Stimulated activated CD4-positive, alpha-beta T cell treated with anti-CD3 and anti-CD28 coated beads, Interleukin-4, amount 100 ng/mL, for 24 hours (primary cell): ENCODE measurements at regions not wholly inside any gene's neighbourhood (a gene's known extent, or its start where the extent isn't known, plus 50 kb on each side); places are given as distances from the start of the nearest gene placed in this dataset.
"Not testable (repeated sequence)": the region's sequence is repeated elsewhere in the genome, so short reads cannot be mapped to it uniquely, and the experiment has no call there.

Experiments used
- DNase-seq: peaks from one replicate; pipeline ENCODE4 v3.0.0-alpha.2; 2020

DNA sequence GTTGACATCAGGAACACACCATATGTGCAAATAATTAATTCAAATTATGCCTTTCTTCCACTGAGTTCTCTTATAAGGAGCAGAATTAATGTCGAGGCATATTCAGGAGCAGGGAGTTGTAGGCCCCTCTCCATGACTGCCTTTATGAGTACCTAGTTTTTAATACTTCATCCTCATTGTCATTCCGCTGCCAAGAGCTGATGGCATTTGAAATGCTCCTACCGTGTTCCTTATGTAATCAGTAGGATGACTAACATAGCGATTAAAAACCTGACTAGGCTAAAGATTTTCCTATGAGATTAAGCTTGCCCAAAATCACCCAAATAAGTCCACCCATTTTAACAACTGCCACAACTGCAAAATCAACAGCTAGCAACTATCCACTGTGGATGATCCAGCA lies 220.6 kb downstream of the DHX15 start:
- no peak for DNase-seq

DNA sequence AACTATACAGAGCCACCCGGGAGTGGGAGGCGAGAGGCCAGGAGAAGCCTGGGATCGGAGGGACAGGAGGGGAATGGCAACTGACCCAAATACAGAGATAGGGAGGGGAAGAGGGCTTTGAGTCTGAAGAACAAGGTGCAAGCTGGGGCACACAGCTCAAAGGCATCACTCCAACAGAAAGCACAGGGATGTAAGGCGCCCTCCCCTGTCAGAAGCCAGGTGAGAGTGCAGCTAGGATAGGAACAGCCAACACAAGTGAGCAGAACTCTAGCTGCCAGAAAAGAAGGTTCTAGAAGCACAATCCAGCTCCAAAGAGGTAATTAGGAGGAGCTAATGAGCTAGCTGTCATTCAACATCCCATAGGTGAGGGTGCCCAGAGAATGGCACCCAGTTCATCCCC lies 232.2 kb downstream of the DHX15 start:
- DNase-seq, result no peak

DNA sequence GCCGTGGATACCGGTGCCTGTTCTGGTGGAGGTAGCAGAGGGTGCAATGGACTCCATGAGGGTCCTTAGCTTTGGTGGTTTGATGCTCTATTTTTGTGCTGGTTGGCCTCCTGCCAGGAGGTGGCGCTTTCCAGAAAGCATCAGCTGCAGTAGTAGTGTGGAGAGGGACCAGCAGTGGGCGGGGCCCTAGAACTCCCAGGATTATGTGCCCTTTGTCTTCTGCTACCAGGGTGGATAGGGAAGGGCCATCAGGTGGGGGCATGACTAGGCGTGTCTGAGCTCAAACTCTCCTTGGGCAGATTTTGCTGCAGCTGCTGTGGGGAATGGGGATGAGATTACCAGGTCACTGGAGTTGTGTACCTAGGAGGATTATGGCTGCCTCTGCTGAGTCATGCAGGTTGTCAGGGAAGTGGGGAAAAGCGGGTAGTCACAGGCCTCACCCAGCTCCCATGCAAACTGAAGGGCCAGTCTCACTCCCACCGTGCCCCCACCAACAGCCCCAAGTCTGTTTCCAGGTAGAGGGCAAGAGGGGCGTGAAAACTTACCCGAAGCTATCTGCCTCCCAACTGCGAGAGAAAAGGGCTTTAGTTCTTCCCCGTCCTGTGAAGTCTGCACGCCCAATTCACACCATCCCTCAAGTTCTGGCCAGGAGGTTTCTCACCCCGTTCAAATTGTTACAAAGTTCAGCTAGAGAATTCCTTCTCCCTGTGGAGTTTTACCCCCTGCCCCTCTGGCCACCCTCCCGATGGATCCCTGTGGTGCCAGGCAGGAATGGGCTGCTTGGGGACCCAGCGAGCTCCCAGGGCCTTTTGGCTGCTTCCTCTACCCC lies 235.0 kb downstream of the DHX15 start:
- DNase-seq, result not testable (repeated sequence)

DNA sequence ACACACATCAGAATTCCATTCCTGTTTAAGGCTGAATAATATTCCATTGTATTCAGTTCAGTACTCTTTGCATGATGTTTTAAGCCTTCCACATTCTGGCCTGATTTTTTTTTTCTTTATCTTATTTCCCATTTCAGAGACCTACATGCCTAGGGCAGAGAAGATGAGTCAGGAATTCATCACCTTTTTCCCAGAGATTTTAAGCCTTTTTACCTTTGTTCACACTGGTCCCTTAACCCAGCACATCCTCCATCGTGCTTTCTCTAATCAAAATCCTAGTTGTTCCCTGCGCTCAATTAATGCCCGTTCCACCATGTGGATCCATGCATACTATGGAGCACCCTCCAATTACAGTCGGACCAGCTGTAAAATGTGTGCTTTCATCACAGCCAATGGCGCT lies 245.1 kb downstream of the DHX15 start:
- DNase-seq, result no peak

DNA sequence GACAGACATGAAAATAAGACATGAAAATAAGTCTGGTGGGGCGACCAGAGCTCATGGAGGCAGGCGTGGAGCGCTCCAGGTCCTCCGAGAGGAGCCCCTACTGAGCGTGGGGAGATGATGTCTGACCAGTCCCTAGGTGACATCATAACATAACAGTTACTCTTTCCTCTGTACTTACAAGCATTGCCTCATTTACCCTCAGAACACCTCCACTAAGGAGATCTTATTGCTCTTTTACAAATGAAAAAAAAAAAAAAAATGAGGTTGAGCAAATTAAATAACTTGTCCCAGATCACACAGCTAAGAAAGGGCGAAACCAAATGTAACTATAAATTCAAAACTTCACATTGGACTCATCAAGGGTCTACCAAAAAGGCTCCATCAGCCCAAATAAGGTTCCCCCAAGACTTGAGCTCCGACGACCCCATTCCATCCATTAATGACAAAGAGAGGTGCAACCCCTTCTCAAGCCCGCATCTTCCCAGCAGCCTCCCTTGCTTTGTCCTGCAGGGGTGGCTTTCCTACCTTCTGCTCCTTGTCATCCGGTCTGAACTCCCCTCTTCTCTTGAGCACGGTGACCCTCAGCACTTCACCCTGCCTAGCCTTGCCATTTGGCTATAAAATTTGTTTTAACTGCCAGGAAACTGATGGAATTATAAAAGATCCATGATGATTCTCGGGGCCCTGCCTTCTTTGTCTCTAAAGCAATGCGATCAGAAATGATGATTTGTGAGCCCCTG lies 246.7 kb downstream of the DHX15 start:
- no peak for DNase-seq

DNA sequence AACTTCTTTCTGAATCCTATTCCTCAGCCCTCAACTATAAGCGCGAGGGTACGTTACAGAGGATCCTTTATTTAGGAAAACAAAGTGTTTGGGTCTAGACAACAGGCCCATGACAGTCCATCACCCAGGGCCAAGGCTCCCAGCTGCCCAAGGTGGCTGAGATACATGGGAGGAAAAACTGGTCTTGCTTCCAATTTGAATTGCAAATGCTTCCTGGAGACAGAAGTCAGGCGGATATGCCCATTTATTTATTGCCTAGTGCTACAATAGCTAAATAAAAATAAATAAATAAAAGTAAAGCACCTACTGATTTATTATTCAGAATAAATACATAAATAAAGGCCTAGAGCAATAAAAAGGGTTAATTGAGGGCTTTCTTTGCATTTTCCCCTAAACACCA lies 248.7 kb downstream of the DHX15 start:
- DNase-seq, result no peak

DNA sequence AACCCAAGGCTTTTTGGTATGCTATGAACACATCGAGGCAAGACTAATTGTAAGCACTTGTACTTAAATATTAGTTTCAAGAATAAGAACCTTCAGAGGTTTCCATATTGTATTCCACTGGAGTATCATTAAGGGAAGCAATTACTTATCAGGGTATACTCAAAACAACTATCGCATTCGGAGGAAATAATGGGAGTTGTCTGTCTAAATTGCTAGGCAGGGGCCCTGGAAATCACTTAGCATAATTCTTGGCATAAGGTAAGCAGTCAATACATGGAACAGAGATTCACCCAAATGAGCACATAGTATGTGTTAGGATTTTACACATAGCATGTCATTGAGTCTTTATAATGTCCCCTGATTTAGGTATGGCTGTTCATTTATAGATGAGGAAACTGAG lies 249.4 kb downstream of the DHX15 start:
- no peak for DNase-seq

DNA sequence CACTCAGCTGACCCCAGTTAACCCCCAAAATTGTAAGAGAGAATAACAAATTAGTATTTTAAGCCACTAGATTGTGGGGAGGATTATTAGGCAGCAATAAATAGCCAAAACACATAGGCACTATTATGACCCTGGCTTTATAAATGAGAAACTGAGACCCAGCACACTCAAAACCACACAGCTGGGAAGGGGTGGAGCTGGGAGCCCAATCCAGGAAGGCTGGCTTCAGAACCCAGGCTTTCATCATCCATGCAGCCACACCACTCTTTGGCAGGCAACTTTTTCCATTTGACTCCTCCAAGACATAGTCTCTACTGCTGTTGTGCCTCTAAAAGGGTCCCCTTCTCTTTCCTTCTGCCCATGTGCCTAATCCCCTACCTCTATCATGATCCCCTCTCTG lies 253.8 kb downstream of the DHX15 start:
- DNase-seq, result no peak

DNA sequence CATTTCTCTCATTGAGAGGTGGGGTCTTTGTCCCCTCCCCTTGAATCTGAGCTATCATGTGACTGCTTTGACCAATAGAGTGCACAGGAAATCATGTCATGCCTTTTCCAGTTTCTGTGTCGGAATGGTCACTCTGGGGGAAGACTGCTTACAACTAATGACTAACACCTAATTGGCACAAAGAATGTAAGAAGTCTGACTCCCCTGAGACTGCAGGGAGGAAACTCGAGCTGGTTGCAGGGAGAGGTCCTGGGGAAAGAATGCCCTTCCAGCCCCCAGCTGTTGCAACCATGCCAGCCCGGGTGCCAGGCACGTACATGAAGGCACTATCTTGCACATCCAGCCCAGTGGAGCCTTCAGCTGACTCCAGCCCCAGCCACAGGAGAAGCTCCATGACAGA lies 254.2 kb downstream of the DHX15 start:
- DNase-seq, result no peak

DNA sequence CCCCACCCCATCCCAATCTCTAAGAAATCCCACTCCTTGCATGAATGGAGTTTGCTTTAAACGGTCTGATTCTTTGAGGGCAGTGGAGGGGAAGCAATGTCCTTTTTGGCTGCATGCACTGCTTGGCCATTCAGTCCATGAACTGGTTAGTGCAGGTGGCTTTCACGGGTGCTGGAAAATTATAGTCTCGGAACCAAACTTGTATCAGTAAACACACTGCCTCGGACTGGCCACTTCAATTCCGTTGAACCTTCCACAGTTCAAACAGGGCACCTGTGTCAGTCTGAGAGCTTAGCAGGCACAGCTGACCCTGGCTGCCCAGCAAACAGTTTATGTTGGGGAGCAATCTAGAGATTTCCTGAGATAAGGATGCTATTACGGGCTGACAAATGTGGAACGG lies 255.6 kb downstream of the DHX15 start:
- DNase-seq, result no peak

DNA sequence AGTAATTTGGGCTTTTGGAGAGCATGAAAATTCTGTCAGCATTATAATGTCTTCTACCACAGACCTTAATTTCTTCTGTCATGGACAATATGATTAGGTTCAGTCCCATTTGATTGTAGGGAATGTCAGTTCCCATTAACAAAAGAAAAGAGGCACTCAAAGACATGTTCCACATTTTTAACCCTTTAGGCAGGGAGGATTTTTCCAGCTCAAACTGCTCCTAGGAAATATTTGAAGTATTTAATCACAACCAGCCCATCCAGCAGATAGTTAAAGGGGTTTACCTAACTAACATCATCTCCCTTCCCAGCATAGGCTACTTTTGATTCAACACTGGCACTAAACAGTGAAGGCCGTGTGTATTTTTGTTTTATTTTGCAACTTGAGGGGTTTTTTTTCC lies 256.0 kb downstream of the DHX15 start:
- DNase-seq, result no peak

DNA sequence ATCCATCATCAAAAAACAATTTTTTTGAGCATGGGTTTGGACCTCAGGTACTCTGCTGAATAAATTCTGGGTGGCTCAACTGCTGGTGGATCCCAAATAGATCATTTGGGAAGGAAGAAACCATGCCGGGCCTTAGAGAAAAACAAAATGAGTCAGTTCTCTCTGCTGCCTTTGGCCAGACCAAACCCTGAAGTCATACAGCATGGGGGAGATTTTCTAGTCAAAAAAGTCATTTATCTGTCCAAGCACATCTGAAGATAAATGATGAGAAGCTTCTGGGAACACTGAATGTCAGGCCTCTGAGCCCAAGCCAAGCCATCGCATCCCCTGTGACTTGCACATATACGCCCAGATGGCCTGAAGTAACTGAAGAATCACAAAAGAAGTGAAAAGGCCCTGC lies 261.4 kb downstream of the DHX15 start:
- no peak for DNase-seq

DNA sequence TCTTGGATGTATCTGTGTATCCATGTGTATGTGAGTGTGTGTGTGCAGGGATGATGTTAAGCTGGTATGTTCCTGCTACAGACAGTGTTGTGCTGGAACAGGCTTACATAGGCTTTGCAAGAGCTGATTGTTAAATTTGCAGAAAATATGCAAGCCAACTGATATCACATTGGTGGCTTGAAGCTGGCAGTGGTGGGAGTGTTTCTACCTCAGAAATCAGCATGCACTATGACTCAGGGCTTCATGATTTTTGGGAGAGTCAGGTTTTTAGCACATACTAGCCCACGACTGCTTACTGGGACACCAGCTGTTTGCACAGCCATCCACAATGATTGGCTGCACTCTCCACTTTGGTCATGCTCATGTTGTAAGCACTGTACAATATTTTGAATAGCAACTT lies 261.8 kb downstream of the DHX15 start:
- DNase-seq, result no peak

DNA sequence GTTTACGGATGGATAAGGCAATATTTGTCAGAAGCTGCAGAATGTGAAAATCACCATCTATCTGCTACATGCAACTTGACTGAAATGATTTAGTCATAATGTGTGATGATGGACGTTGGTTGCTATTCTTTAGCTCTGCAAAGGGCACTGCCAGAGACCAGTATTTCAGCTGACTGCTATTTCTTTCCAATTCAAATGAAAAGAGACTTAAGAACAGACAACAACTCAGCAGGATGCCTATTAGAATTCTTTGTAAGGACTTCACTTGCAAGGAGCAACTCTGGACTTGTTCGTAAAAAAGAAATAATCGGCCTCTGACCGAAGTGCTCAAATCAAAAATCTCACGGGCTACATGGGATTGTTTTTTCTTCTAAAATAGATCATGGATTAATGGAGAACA lies 262.7 kb downstream of the DHX15 start:
- no peak for DNase-seq

DNA sequence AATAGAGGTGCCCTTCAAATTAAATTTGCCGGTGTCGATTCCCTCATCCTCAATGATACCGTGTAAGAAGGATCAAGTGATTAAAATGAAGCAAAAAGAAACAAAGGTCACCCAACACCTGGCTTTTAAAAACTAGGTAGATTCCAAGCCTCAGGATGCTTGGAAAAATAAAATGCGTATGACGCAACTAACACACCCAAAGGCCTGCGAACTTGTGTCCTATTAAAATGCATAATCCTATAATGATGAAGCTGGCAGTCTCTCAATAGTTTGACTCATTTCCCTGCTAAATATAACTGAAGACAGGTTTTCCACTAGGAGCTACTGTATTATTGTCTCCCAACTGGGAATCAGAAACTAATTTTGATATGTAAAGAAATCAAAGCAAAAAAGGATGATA lies 263.2 kb downstream of the DHX15 start:
- DNase-seq, result no peak

DNA sequence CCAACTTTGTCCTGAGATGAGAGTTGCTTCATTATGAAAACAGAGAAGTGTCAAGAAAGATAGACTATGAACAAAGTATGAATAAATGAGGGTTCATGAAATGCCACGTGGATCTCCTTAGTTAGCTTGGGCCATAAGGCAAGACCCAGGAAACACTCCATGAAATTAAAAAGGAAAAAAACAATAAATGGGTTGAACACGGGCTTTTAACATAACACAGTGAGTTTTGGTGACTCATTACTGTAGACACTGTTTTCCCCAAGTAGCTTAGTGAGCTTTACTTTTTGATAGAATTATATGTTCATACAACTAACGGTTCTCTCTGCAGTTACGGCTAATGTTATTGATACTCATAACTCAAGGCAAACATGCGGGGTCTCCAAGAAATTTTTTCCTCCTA lies 265.0 kb downstream of the DHX15 start:
- no peak for DNase-seq

DNA sequence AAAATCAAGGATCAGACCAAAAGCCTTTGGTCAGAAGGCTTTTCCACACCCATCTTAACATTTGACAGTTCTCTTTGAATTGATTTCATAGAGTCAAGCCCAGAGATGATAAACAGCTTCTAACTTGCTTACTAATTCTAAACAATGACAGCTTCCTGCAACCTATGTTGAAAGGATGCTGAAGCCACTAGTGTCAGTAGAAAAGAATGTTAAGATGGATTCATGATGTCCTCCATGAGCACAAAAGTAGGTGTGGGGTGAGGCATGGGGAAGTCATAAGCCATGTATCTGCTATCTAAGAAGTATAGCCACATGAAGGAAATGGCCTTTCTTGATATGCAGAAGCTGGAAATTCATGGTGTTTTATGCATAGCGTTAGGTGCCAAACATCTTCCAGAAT lies 269.3 kb downstream of the DHX15 start:
- DNase-seq, result no peak

DNA sequence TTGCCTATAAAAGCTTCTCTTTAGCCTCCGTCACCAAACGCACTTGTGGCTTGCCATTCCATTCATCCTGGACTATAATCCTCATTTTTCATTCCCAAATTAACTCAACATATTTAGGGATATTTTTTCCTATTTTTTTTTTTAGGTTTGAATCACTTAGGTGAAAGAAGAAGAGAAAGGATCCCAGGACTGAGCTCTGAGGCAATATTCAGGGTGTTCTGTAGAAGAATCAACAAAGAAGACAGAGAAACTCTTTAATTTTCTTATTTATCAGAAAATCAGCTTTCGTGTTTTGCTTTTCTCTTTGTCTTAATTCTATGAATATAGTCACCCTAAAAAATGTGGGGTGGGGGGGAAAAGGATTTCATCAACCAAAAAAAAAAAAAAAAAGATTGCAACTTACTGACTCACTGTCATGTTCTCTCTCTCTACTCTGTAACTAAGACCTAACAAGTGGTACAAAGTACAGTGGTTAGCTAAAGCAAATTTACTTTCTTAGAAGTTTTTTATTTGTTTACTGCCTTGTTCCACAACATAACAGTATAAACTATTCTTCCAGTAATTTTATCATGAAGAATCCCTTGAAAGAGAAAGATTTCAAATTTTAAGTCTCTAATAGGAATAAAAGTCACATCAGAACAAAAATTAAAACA lies 272.0 kb downstream of the DHX15 start:
- no peak for DNase-seq

DNA sequence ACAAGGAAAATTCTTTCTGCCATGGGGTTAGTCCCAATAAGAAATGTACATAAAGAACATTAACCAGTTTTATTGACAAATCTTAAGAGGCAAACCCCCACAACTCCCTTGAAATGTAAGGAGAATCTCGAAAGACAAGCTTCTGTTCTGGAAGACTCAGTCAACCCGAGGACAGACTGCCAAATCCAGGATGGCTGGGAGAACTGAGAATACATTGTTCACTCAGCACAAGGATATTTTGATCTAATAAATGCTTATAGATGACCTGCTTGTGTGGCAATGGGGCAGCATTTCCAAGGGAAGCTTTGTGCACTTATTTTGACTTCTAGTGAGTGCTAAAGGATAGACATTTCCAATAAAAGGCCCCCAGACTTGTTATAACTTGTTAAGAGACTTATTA lies 280.4 kb downstream of the DHX15 start:
- DNase-seq, result no peak

DNA sequence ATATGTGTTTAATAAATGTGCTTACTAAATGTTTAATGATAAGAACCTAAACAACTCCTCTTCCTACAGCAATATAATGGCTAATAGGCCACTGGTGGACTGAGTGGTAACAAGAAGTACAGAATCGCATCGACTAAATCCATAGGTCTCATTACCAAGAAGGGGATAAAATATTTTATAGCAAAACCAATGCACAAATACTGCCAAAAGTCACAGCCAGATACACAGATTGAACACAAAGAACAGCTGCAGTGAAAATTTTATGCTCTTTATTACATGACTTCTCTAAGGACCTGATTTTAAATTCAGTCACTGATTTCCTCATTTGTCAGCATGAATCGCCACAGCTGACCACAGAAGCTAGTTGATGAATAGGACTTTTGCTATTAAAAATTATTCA lies 285.4 kb downstream of the DHX15 start:
- DNase-seq, result no peak

DNA sequence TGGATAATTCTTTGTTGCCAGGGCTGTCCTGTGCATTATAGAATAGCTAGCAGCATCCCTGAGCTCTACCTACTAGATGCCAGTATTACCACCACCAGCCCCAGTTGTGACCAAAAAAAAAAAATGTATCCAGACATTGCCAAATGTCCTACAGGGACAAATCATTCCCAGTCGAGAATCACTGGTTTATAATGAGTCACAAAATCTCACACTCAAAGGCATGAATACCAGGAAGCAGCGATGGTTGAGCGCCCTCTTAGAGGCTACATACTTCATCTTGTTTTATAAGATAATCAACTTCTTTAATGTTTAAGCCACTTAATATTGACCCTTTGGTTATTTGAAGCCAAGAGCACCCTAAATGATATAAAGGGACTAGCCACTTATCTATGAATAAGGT lies 297.3 kb downstream of the DHX15 start:
- DNase-seq, result no peak

DNA sequence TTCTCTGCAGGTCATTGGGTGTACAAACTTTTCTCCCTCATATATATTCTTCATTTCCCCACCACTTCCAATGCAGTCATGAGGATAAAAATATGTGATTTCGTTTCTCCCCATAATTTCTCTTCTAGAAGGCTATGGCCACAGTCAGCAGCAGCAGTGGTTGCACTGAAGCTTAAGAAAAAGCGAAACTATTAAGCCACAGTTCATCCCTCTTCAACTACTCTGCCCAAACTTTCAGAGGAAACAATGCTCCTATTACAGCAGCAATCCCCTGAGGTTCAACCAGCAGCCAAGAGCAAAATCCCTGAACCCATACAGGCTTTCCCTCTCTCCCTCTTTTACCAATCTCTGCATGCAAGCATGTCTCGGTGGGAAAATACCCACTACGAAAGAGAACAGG lies 298.6 kb downstream of the DHX15 start:
- no peak for DNase-seq

DNA sequence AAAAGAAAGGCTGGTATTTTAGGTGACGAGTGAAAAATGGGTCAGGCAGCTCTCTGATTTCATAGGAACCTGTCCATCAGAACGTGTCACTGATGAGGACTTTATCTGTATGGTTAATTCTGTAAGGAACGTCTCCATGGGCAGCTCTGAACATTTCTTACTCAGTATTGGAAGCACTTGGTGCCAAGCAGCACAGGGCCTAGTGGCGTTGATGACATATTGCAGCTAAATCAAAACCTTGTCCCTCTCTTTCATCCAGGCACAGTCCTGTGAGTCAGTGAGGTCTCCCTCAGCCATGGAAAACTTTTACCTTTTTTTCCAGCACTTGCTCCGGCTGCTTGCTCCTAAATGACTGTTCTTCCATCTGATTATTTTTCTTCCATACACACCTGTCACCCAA lies 301.9 kb downstream of the DHX15 start:
- DNase-seq, result no peak

DNA sequence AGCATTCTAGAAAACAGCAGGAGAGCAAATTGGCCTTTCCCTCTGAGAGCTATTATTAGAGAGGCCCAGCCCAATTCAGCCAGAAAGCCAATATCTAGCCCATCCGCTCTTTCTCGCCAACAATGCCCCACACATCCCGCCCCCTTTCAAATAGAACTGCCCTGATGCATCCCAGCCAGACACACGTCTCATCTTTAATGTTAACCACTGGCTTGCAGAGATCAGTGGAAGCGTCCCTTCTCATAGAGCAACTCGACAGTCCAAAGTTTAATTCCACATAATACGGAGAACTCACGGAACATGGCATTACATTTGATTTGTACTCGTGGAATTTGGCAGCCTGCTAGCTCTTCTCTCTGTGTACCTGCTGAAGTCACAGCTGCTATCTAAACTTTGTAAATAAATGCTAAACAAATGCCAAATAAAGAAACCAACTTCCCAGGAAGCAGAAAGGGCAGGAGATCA lies 304.4 kb downstream of the DHX15 start:
- no peak for DNase-seq
